ENCODE measurements at regions not wholly inside any gene's neighbourhood (a gene's known extent, or its start where the extent isn't known, plus 50 kb on each side); places are given as distances from the start of the nearest gene placed in this dataset.
"Not testable (repeated sequence)": the region's sequence is repeated elsewhere in the genome, so short reads cannot be mapped to it uniquely, and the experiment has no call there.

DNA sequence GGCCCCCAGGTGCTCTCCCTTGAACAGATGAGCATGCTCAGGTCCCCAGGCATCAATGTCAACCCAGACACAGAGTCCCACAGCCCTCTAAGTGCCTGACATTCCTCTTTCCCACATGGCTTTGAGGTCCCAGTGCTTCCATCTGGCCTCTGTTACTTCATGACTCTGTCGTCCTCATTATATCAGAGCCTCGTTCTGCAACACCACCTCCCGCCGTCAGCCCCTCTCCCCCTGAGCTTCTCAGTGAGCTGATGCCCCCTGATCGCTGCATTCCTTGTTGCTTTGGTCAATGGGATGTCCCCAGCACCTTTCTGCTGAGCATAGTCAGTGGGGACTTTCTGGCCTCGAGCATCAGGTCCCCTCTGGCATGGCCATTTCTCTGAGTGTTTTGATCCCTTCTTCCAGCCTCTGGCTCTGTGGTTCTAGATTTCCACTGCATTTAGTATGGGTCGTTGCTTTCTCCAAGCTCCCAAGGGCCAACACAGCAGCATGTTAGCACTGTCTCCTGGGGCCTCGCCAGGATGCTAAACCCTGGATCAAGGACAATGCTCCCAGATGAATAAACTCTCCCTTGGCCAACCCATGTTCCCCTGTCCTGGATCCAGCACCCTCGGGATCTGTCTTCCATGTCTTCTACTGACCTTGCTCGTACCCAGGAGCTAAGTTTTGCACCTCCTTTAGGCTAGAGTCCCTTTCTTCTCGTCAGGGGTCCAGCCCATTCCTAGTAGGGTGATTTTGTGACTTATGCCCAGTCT lies 143.2 kb upstream of the TWIST2 start:
- DNase-seq, result no peak

DNA sequence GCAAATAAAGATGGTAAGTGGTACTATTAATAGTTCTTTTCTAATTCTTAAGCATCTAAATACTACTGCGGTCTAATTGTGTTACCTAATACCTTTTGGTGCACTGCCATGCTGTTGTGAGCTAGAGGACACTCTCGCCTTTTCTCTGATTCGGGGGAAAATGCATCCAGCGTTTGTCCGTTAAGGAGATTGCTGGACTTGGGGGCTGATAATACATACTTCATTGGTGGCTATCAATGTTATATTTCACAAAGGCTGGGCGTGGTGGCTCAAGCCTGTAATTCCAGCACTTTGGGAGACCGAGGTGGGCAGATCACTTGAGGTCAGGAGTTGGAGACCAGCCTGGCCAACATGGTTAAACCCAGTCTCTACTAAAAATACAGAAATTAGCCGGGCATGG lies 141.7 kb upstream of the TWIST2 start:
- no peak for DNase-seq

DNA sequence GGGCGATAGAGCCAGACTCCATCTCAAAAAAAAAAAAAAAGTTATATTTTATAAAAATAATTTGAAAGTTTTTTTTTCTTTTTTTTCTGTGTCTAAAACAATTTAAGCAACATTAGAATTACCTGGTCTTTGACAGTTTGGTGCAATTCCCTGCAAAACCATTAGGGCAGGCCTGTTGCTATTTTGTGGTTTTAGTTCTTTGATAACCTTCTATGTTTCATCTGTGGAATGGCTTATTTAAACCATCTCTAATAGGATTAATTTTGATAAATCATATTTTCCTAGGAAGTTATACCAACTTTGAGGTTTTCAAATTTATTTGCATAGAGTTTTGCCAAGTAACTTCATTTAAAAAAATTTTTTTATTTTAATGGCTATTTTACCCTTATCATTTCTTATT lies 141.2 kb upstream of the TWIST2 start:
- no peak for DNase-seq

DNA sequence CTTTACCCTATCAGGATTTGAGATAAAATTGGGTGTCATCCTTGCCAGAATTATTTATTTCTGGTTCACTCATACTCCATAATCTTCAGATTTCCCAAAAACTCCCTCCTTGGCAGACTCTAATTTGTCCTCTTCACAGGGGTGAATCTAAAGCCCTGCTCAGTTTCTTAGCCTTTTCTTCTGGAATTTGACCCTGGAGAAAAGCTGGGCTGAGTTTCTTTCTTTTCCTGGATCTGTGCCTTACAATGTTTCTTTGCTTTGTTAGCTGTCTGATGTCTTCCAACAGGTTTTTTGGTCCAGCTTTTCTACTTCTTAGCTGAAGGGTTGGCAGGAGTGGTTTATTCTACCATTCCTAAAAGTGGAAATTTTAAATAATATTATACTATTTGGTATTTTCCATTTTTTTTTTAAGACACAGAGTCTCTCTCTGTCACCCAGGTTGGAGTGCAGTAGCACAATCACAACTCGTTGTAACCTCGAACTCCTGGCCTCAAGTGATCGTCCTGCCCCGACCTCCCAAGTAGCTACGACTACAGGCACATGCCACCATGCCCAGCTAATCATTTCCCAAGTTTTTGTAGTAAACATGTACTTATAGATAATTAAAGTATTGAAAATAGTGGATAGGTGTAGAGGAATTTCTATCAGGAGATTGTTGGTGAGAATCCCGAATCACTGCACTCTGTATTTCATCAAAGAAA lies 138.4 kb upstream of the TWIST2 start:
- no peak for DNase-seq

- no peak for DNase-seq
Measured at GRCh38 chr2:238710032-238710735, 137.7 kb upstream of the TWIST2 start.

DNA sequence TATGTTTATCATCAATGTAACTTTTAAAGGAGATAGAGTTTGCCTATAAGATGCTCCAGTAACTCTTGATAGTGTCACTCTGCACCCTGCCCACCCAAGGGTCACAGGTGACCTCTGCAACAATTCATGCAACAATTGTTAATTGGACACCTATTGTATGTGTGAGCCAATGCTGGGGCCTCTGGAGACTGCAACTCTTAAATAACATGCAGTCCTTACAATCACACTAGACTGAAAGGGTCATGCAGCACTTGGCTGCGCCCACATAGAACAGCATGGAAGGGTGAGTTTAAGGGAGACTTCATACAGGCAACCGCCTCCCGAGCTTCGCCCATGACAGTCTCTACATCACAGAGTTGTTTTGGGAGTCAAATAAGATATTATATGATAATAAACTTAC lies 137.1 kb upstream of the TWIST2 start:
- DNase-seq, result no peak

DNA sequence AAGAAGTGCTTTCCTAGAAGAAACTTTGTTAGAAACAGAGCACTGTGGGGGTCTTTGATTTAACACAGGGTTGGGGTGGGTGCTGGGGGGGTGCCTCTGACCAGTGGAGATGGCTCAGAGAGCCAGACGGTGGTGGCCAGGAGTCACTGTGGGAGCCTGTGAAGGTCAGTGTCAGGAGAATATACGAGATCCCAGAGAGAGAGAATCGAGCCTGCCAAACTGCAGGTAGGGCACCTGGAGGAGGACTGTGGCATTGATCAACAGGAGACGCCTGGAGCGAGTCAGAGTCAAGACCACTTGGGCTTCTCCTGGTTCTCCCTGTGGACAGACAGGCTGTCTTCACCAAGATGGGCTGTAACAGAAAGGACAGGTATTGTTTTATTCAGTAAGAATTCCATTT lies 136.5 kb upstream of the TWIST2 start:
- DNase-seq, result no peak

DNA sequence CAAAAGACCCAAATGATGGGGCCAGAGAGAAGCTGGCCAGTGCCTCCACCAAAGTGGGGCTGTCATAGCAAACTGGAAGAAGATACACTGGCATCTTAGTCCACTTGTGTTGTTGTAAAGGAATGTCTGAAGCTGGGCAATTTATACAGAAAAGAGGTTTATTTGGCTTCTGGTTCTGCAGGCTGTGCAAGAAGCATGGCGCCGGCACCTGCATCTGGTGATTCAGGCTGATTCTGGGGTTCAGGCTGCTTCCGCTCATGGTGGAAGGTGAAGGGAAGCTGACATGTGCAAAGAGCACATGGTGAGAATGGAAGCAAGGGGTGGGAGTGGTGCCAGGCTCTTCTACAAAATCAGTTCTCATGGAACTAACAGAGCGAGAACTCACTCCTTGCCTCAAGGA lies 135.9 kb upstream of the TWIST2 start:
- no peak for DNase-seq

- no peak for DNase-seq
Measured at GRCh38 chr2:238713198-238713826, 134.6 kb upstream of the TWIST2 start.

GRCh38 chr2:238714038-238714528 lies 133.8 kb upstream of the TWIST2 start:
- DNase-seq, result no peak

GRCh38 chr2:238716171-238716570 lies 131.7 kb upstream of the TWIST2 start:
- DNase-seq, result no peak

- DNase-seq, result no peak
Measured at GRCh38 chr2:238716585-238716984, 131.3 kb upstream of the TWIST2 start.

- no peak for DNase-seq
Measured at GRCh38 chr2:238717084-238717483, 130.8 kb upstream of the TWIST2 start.

DNA sequence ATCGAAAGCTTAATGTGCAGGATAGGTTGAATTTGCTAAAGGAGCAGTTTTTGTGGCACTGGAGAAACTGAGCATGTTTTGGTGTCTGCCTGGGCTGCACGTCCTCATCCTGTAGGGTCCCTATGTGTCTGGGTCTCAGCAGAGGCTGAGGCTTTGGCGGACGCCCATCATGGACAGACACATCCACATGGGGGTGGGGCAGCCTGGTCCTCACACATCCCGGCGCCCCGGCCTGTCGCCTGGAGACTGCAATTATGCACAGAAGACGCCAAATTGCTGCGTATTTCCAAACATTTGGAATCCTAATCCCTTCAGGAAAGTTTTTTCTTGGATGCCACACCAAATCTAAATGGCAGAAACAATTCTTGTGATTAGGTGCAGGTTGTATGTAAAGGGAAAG lies 128.2 kb upstream of the TWIST2 start:
- DNase-seq, result no peak

DNA sequence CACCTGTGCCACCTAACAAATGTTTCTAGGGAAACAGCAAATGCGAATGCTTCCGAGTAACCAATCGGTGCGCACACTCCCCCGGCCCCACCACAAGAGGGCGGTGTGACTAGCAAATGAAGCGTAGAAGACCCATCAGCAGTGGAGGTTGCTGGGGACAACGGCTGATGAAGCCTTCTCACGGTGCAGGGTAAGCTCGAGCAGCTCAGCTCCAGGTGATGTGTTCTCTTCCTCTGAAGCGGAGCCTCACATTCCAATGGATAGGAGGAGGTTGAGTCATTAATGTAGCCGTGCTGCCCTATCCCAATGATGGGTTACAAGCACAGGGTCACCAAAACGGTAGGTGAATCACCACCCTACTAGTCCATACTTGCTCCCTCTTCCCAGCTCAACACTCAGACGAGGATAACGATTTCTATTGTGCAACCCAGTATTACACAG lies 127.6 kb upstream of the TWIST2 start:
- peak; percentile 2 for DNase-seq

- no peak for DNase-seq
Measured at GRCh38 chr2:238722181-238722580, 125.7 kb upstream of the TWIST2 start.

GRCh38 chr2:238722883-238723282 lies 125.0 kb upstream of the TWIST2 start:
- DNase-seq, result no peak

GRCh38 chr2:238723740-238724320 lies 124.1 kb upstream of the TWIST2 start:
- not testable (repeated sequence) for DNase-seq

- no peak for DNase-seq
Measured at GRCh38 chr2:238724728-238725127, 123.2 kb upstream of the TWIST2 start.

- DNase-seq, result no peak
Measured at GRCh38 chr2:238725298-238725697, 122.6 kb upstream of the TWIST2 start.

DNA sequence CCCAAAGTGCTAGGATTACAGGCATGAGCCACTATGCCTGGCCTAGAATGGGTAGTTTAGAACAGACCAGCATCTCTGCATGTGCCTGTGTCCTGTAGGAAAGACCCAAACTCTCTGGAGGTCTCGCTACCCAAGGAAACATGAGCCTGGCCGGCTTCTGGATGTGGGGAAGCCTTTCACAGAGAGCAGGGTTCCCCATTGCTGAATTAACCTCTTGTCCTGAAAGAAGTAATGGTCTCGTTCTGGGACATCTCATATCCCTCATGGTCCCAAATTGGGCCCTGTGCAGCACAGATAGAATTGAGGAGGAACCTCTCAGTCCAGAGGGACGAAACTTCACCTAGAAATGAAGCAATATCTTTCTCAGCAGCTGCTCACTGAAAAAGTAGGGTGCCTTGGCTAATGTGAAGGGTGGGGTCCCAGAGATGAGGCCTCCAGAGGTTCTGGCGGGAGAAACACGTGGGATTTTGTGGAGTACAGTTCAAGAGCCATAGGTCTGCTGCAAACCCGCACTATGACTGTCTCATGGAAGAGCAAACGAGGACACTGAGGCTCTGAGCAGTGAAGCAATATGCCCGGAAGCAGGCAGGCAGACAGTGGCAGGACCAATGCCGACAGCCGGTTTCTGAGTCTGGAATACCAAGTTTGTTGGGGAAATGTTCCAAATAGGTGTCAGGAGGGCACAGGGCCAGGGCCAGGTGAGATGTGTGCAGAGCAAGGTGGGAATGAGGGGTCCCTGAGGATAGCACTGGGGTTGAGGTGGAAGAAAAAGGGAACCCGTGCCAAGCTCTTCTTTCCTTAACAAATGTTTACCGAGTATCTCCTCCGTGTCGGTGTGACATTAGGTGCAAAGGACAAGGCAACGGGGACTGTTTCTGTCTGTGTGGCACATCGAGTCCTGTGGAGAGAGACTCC lies 121.0 kb upstream of the TWIST2 start:
- no peak for DNase-seq

Data from NCI-H1092 (cell line).